Stimulated activated memory B cell treated with anti-CD40 and anti-IgM and Interleukin-4, amounts not matched to agents 10 μg/mL and 1 μg/mL and 100 μg/mL, for 72 hours (primary cell): ENCODE measurements at regions not wholly inside any gene's neighbourhood (a gene's known extent, or its start where the extent isn't known, plus 50 kb on each side); places are given as distances from the start of the nearest gene placed in this dataset.
"Not testable (repeated sequence)": the region's sequence is repeated elsewhere in the genome, so short reads cannot be mapped to it uniquely, and the experiment has no call there.

Experiments used
- ATAC-seq: fragments of 150-1000 bp; cut with Tn5 transposase; 2 replicates; pipeline ENCODE4 v1.10.0; 2021
- H3K27ac Mint-ChIP-seq: one replicate; pipeline ENCODE4 v1.8.0; 2022; ENCODE audit warnings: mild to moderate bottlenecking, mixed read lengths
- H3K27me3 Mint-ChIP-seq: one replicate; pipeline ENCODE4 v1.8.0; 2022; ENCODE audit warnings: mixed read lengths
- H3K36me3 Mint-ChIP-seq: one replicate; pipeline ENCODE4 v1.8.0; 2022; ENCODE audit warnings: mixed read lengths
- H3K4me1 Mint-ChIP-seq: one replicate; pipeline ENCODE4 v1.8.0; 2022; ENCODE audit warnings: mixed read lengths
- H3K4me3 Mint-ChIP-seq: one replicate; pipeline ENCODE4 v1.8.0; 2022; ENCODE audit warnings: mild to moderate bottlenecking, moderate library complexity, mixed read lengths
- H3K9me3 Mint-ChIP-seq: one replicate; pipeline ENCODE4 v1.8.0; 2022; ENCODE audit warnings: mixed read lengths

- Mint-ChIP-seq H3K4me1 (peaks cover 7% of the 10 kb centered on the region), H3K36me3 (no peaks in the 10 kb centered on the region), H3K27ac (no peak overlapping the region), H3K4me3 (no peak overlapping the region), H3K27me3 (no peaks in the 10 kb centered on the region), H3K9me3 (no peaks in the 10 kb centered on the region)
- ATAC-seq = no peak
Observed at GRCh38 chr10:27369880-27370279, 129.3 kb upstream of the ACBD5 start.

GRCh38 chr10:27368706-27369105 is 128.1 kb upstream of the ACBD5 start:
- ATAC-seq = no peak
- Mint-ChIP-seq H3K36me3 (no peaks in the 10 kb centered on the region), H3K4me3 (no peak overlapping the region), H3K27ac (no peak overlapping the region), H3K4me1 (peaks cover 7% of the 10 kb centered on the region), H3K27me3 (no peaks in the 10 kb centered on the region), H3K9me3 (no peaks in the 10 kb centered on the region)

- no peak for ATAC-seq
- Mint-ChIP-seq H3K4me1 (peaks cover 7% of the 10 kb centered on the region), H3K9me3 (no peaks in the 10 kb centered on the region), H3K27ac (no peak overlapping the region), H3K4me3 (no peak overlapping the region), H3K36me3 (no peaks in the 10 kb centered on the region), H3K27me3 (no peaks in the 10 kb centered on the region)
Observed at GRCh38 chr10:27366769-27367168, 126.2 kb upstream of the ACBD5 start.

- ATAC-seq = no peak
- Mint-ChIP-seq H3K9me3 (no peaks in the 10 kb centered on the region), H3K36me3 (no peaks in the 10 kb centered on the region), H3K27me3 (no peaks in the 10 kb centered on the region), H3K27ac (no peak overlapping the region), H3K4me1 (peaks cover 7% of the 10 kb centered on the region), H3K4me3 (no peak overlapping the region)
Observed at GRCh38 chr10:27364028-27364427, 123.4 kb upstream of the ACBD5 start.

- H3K36me3 Mint-ChIP-seq = no peaks in the 10 kb centered on the region
- ATAC-seq = peak; percentile 88
- H3K9me3 Mint-ChIP-seq = no peaks in the 10 kb centered on the region
- H3K27ac Mint-ChIP-seq = no peak overlapping the region
- H3K4me1 Mint-ChIP-seq = peaks cover 7% of the 10 kb centered on the region
- no peak overlapping the region for H3K4me3 Mint-ChIP-seq
- H3K27me3 Mint-ChIP-seq = no peaks in the 10 kb centered on the region
Observed at GRCh38 chr10:27360581-27361172, 120.1 kb upstream of the ACBD5 start.

GRCh38 chr10:27359792-27360355 is 119.3 kb upstream of the ACBD5 start:
- H3K36me3 Mint-ChIP-seq = no peaks in the 10 kb centered on the region
- no peak overlapping the region for H3K27ac Mint-ChIP-seq
- H3K9me3 Mint-ChIP-seq = no peaks in the 10 kb centered on the region
- no peak overlapping the region for H3K4me3 Mint-ChIP-seq
- no peaks in the 10 kb centered on the region for H3K27me3 Mint-ChIP-seq
- ATAC-seq = no peak
- H3K4me1 Mint-ChIP-seq = peaks cover 13% of the 10 kb centered on the region

GRCh38 chr10:27356738-27357137 is 116.1 kb upstream of the ACBD5 start:
- ATAC-seq = no peak
- H3K4me3 Mint-ChIP-seq = no peak overlapping the region
- H3K27me3 Mint-ChIP-seq = no peaks in the 10 kb centered on the region

GRCh38 chr10:27355918-27356573 is 115.4 kb upstream of the ACBD5 start:
- Mint-ChIP-seq H3K27me3 (no peaks in the 10 kb centered on the region), H3K9me3 (no peaks in the 10 kb centered on the region), H3K4me3 (no peak overlapping the region), H3K36me3 (no peaks in the 10 kb centered on the region), H3K27ac (no peak overlapping the region), H3K4me1 (peaks cover 23% of the 10 kb centered on the region)
- ATAC-seq = no peak

More at GRCh38 chr10:27356738-27357137, 116.1 kb upstream of the ACBD5 start:
- no peak overlapping the region for H3K27ac Mint-ChIP-seq
- no peaks in the 10 kb centered on the region for H3K9me3 Mint-ChIP-seq
- peaks cover 23% of the 10 kb centered on the region for H3K4me1 Mint-ChIP-seq
- no peaks in the 10 kb centered on the region for H3K36me3 Mint-ChIP-seq

GRCh38 chr10:27354643-27355270 is 114.2 kb upstream of the ACBD5 start:
- peak; percentile 98 for ATAC-seq

GRCh38 chr10:27354100-27354499 is 113.5 kb upstream of the ACBD5 start:
- not testable (repeated sequence) for H3K36me3 Mint-ChIP-seq, H3K9me3 Mint-ChIP-seq, H3K27me3 Mint-ChIP-seq, H3K27ac Mint-ChIP-seq
- peaks cover 23% of the 10 kb centered on the region for H3K4me1 Mint-ChIP-seq
- peak overlapping the region; percentile 39 for H3K4me3 Mint-ChIP-seq
- ATAC-seq = peak; percentile 9

More at GRCh38 chr10:27354643-27355270, 114.2 kb upstream of the ACBD5 start:
- Mint-ChIP-seq H3K4me3 (peak overlapping the region; percentile 39), H3K4me1 (peaks cover 23% of the 10 kb centered on the region)
- not testable (repeated sequence) for H3K27ac Mint-ChIP-seq, H3K9me3 Mint-ChIP-seq, H3K27me3 Mint-ChIP-seq, H3K36me3 Mint-ChIP-seq

- ATAC-seq = peak; percentile 25
- H3K4me3 Mint-ChIP-seq = no peak overlapping the region
- H3K36me3 Mint-ChIP-seq = no peaks in the 10 kb centered on the region
- H3K27me3 Mint-ChIP-seq = peaks cover 32% of the 10 kb centered on the region
- H3K9me3 Mint-ChIP-seq = no peaks in the 10 kb centered on the region
- H3K4me1 Mint-ChIP-seq = peaks cover 40% of the 10 kb centered on the region
- H3K27ac Mint-ChIP-seq = no peak overlapping the region
Observed at GRCh38 chr10:27349987-27350386, 109.4 kb upstream of the ACBD5 start.

GRCh38 chr10:27347827-27348207 is 107.2 kb upstream of the ACBD5 start:
- H3K4me3 Mint-ChIP-seq, ATAC-seq, H3K9me3 Mint-ChIP-seq, H3K36me3 Mint-ChIP-seq, H3K27ac Mint-ChIP-seq: not testable (repeated sequence)
- Mint-ChIP-seq H3K4me1 (peaks cover 39% of the 10 kb centered on the region), H3K27me3 (peaks cover 39% of the 10 kb centered on the region)

- Mint-ChIP-seq H3K27ac (no peak overlapping the region), H3K27me3 (peaks cover 39% of the 10 kb centered on the region), H3K9me3 (no peaks in the 10 kb centered on the region), H3K4me3 (no peak overlapping the region), H3K36me3 (no peaks in the 10 kb centered on the region), H3K4me1 (peaks cover 39% of the 10 kb centered on the region)
- ATAC-seq = no peak
Observed at GRCh38 chr10:27345455-27345920, 104.9 kb upstream of the ACBD5 start.

GRCh38 chr10:27344568-27345454 is 104.2 kb upstream of the ACBD5 start:
- no peak overlapping the region for H3K27ac Mint-ChIP-seq
- ATAC-seq = peak; percentile 16
- no peaks in the 10 kb centered on the region for H3K9me3 Mint-ChIP-seq
- H3K27me3 Mint-ChIP-seq = peaks cover 39% of the 10 kb centered on the region
- H3K36me3 Mint-ChIP-seq = no peaks in the 10 kb centered on the region
- peaks cover 39% of the 10 kb centered on the region for H3K4me1 Mint-ChIP-seq
- no peak overlapping the region for H3K4me3 Mint-ChIP-seq

- H3K4me3 Mint-ChIP-seq = no peak overlapping the region
- no peak for ATAC-seq
- H3K4me1 Mint-ChIP-seq = peaks cover 19% of the 10 kb centered on the region
- no peak overlapping the region for H3K27ac Mint-ChIP-seq
- H3K27me3 Mint-ChIP-seq = peaks cover 10% of the 10 kb centered on the region
- H3K36me3 Mint-ChIP-seq = no peaks in the 10 kb centered on the region
- H3K9me3 Mint-ChIP-seq = no peaks in the 10 kb centered on the region
Observed at GRCh38 chr10:27341001-27341400, 100.4 kb upstream of the ACBD5 start.
